ENCODE measurements at regions not wholly inside any gene's neighbourhood (a gene's known extent, or its start where the extent isn't known, plus 50 kb on each side); places are given as distances from the start of the nearest gene placed in this dataset.

DNA sequence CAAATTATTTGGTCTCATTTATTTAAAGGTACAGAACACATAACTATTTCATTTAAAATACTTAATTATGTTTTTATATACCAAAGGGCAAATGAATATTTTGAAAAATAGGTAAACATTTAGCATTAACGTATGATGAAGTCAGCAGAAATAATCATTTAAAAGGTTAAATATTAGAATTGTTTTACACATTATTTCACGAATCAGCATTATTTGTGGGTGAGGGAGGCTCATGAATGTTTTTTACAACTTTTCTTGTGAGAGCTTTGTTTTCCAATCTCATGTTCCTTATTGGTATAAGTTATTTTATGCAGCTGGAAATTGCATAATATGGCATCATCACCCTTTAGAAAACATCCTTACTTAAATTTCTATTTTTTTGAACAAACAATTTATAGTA is 73.9 kb upstream of the FSTL5 start:
- TF ChIP-seq POLR2A (IDR thresholded peaks at IDR 0.05; ENCODE audit: low read depth, low read length): no peak
- TF ChIP-seq TAF1 (IDR thresholded peaks at IDR 0.05; ENCODE audit: low read depth, low read length): no peak
- TF ChIP-seq POLR2AphosphoS5 (IDR thresholded peaks at IDR 0.05; ENCODE audit: low read depth, low read length): no peak
- no peak for TF ChIP-seq SPI1 (IDR thresholded peaks at IDR 0.05; ENCODE audit: low read depth, low read length)
- TF ChIP-seq POU2F2 (IDR thresholded peaks at IDR 0.05; ENCODE audit: low read depth, low read length): no peak

Data from GM12891 (cell line).